ENCODE measurements at regions not wholly inside any gene's neighbourhood (a gene's known extent, or its start where the extent isn't known, plus 50 kb on each side); places are given as distances from the start of the nearest gene placed in this dataset.

- TF ChIP-seq, protein P1, sequence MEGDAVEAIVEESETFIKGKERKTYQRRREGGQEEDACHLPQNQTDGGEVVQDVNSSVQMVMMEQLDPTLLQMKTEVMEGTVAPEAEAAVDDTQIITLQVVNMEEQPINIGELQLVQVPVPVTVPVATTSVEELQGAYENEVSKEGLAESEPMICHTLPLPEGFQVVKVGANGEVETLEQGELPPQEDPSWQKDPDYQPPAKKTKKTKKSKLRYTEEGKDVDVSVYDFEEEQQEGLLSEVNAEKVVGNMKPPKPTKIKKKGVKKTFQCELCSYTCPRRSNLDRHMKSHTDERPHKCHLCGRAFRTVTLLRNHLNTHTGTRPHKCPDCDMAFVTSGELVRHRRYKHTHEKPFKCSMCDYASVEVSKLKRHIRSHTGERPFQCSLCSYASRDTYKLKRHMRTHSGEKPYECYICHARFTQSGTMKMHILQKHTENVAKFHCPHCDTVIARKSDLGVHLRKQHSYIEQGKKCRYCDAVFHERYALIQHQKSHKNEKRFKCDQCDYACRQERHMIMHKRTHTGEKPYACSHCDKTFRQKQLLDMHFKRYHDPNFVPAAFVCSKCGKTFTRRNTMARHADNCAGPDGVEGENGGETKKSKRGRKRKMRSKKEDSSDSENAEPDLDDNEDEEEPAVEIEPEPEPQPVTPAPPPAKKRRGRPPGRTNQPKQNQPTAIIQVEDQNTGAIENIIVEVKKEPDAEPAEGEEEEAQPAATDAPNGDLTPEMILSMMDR (IDR thresholded peaks at IDR 0.05), result no peak
- TF ChIP-seq POLR2A (IDR thresholded peaks at IDR 0.05), result no peak
Measured at GRCh38 chr2:129192117-129192516, 787.3 kb upstream of the RAB6C start.
